Tibial nerve (tissue), 3 donors: ENCODE measurements at regions not wholly inside any gene's neighbourhood (a gene's known extent, or its start where the extent isn't known, plus 50 kb on each side); places are given as distances from the start of the nearest gene placed in this dataset.

Experiments used
- CTCF ChIP-seq, 5 experiments: fragments of 200-600 bp in 3 of 5; fragments of 450-650 bp in 2 of 5; sonication (generic) in 3 of 5; IDR thresholded peaks; one replicate each; pipeline ENCODE4 v1.5.1; 2016 to 2019; ENCODE audit warnings: antibody characterized with exemption in 5 of 5, mild to moderate bottlenecking in 3 of 5, moderate library complexity in 2 of 5
- POLR2A ChIP-seq, 2 donors: fragments of 450-650 bp; IDR thresholded peaks; one replicate each; pipeline ENCODE4 v1.6.1; 2017; ENCODE audit warnings: antibody characterized with exemption in 2 of 2, mild to moderate bottlenecking in 2 of 2, moderate library complexity in 2 of 2

- TF ChIP-seq CTCF (IDR thresholded peaks at IDR 0.05) (no peak), POLR2A (IDR thresholded peaks at IDR 0.05) (no peak)
These were observed 69.6 kb downstream of the MDH1 start for GRCh38 chr2:63658176-63658968.
